ENCODE measurements at regions not wholly inside any gene's neighbourhood (a gene's known extent, or its start where the extent isn't known, plus 50 kb on each side); places are given as distances from the start of the nearest gene placed in this dataset.

DNA sequence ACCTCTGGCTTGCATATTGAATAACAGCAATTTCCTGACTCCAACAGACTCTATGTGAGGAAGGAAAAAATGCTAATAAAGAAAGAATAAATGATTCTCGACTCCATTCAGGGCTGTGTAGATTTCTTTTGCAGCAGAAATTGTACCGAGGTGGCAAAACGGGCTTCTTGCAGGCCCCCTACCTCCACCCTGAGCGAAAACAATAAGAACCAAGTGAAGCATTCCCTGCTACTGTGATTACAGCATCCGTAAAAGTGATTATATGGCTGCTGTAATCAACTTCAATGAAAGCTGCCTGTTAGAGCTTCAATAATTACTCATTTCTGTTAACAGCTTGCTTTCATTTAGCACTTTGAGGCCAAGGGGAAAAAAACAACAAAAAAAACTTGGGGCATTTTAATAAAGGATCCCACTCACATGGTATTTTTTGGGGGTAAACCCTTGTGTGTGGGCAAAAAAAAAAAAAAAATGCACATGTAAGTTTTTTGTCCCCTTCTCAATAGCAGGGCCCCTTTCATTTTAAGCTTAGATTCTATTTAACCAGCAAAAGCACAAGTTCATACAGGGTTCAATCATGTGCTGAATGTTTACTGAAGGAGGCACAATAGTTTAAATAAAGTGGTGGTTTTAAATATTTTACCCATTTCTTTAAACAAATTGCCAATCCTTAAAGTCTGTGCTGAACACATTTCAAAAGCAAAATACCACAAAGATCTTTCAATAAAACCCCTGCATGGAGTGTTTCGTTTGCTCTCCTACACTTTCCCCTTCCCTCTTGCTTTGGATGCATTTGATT, 271.6 kb downstream of the LMO4 start:
- no peak for ATAC-seq
- ChIA-PET CTCF (no interaction called here), POLR2A (no interaction called here)
- Mint-ChIP-seq H3K9me3 (ENCODE audit: low read depth) (no peaks in the 10 kb centered on the region), H3K27ac (no peak overlapping the region), H3K27me3 (no peaks in the 10 kb centered on the region), H3K36me3 (ENCODE audit: low read depth) (no peaks in the 10 kb centered on the region), H3K4me3 (no peak overlapping the region), H3K4me1 (no peaks in the 10 kb centered on the region)
- DNase-seq, result no peak
- intact Hi-C loops (cut with DNase I, micrococcal nuclease), result no loop called here

GRCh38 chr1:87600854-87601253, 272.2 kb downstream of the LMO4 start:
- POLR2A ChIA-PET, result no interaction called here

GRCh38 chr1:87603626-87604025, 274.9 kb downstream of the LMO4 start:
- Mint-ChIP-seq H3K27ac (no peak overlapping the region), H3K9me3 (ENCODE audit: low read depth) (no peaks in the 10 kb centered on the region)

More at GRCh38 chr1:87600854-87601253, 272.2 kb downstream of the LMO4 start:
- intact Hi-C loops (cut with DNase I, micrococcal nuclease), result no loop called here
- CTCF ChIA-PET, result no interaction called here
- no peak overlapping the region for H3K27ac Mint-ChIP-seq
- no peak for ATAC-seq
- no peak overlapping the region for H3K4me3 Mint-ChIP-seq
- no peak for DNase-seq
- no peaks in the 10 kb centered on the region for H3K27me3 Mint-ChIP-seq
- H3K9me3 Mint-ChIP-seq (ENCODE audit: low read depth), result no peaks in the 10 kb centered on the region
- no peaks in the 10 kb centered on the region for H3K36me3 Mint-ChIP-seq (ENCODE audit: low read depth)
- H3K4me1 Mint-ChIP-seq, result no peaks in the 10 kb centered on the region

GRCh38 chr1:87612956-87613355, 284.3 kb downstream of the LMO4 start:
- Mint-ChIP-seq H3K27me3 (peaks cover 2% of the 10 kb centered on the region), H3K9me3 (ENCODE audit: low read depth) (no peaks in the 10 kb centered on the region), H3K4me1 (no peaks in the 10 kb centered on the region), H3K4me3 (no peak overlapping the region), H3K27ac (no peak overlapping the region), H3K36me3 (ENCODE audit: low read depth) (no peaks in the 10 kb centered on the region)
- CTCF ChIA-PET, result no interaction called here
- no peak for ATAC-seq
- DNase-seq, result no peak
- intact Hi-C loops (cut with DNase I, micrococcal nuclease), result no loop called here
- POLR2A ChIA-PET, result no interaction called here

More at GRCh38 chr1:87603626-87604025, 274.9 kb downstream of the LMO4 start:
- DNase-seq, result no peak
- ChIA-PET POLR2A (no interaction called here), CTCF (no interaction called here)
- no peaks in the 10 kb centered on the region for H3K4me1 Mint-ChIP-seq
- no peak overlapping the region for H3K4me3 Mint-ChIP-seq
- intact Hi-C loops (cut with DNase I, micrococcal nuclease), result no loop called here
- no peaks in the 10 kb centered on the region for H3K36me3 Mint-ChIP-seq (ENCODE audit: low read depth)
- no peak for ATAC-seq
- no peaks in the 10 kb centered on the region for H3K27me3 Mint-ChIP-seq

DNA sequence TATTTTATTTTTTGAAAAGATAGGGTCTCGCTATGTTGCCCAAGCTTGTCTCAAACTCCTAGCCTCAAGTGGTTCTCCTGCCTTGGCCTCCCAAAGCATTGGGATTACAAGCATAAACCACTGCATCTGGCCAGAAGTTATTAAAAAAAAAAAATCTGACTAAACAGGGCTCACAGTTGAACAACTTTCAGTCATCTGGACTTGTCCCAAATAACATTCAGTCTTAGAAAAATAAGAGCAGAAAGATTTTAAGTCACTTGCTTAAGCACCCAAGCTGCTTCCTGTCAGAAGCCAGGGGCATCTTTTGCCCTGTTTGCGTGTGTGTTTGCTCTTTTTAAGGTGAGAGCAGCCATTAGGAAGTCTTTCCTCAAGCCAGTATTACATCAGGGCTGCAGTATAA, 286.8 kb downstream of the LMO4 start:
- intact Hi-C loops (cut with DNase I, micrococcal nuclease), result no loop called here
- H3K4me3 Mint-ChIP-seq, result no peak overlapping the region
- H3K27ac Mint-ChIP-seq, result no peak overlapping the region
- H3K36me3 Mint-ChIP-seq (ENCODE audit: low read depth), result no peaks in the 10 kb centered on the region
- H3K9me3 Mint-ChIP-seq (ENCODE audit: low read depth), result no peaks in the 10 kb centered on the region
- H3K4me1 Mint-ChIP-seq, result no peaks in the 10 kb centered on the region
- DNase-seq, result no peak
- H3K27me3 Mint-ChIP-seq, result peaks cover 2% of the 10 kb centered on the region
- CTCF ChIA-PET, result no interaction called here
- no peak for ATAC-seq
- POLR2A ChIA-PET, result no interaction called here

DNA sequence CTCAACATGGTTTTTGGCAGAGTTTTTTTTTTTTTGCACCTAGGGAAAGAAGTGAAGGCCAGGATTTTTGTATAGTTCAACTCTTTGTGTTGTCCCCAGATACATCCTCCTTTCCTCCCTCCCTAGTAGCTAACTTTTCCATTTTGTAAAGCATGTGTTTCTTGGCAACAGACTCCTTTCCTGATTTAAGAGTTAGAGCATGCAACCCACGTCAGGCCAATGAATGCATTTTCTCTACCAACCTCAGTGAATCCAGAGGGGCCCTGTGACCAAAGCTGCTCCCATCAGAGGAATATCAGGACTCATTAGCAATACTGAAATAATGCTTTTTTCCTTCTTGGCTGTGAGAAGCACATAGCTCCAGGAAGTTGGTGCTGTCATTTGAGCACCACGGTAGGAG, 287.2 kb downstream of the LMO4 start:
- DNase-seq (no peak), ATAC-seq (no peak)
- Mint-ChIP-seq H3K4me3 (no peak overlapping the region), H3K9me3 (ENCODE audit: low read depth) (no peaks in the 10 kb centered on the region), H3K27me3 (peaks cover 2% of the 10 kb centered on the region), H3K4me1 (no peaks in the 10 kb centered on the region), H3K27ac (no peak overlapping the region), H3K36me3 (ENCODE audit: low read depth) (no peaks in the 10 kb centered on the region)
- ChIA-PET POLR2A (no interaction called here), CTCF (no interaction called here)
- intact Hi-C loops (cut with DNase I, micrococcal nuclease), result no loop called here

GRCh38 chr1:87620807-87621206, 292.1 kb downstream of the LMO4 start:
- no peak overlapping the region for H3K27ac Mint-ChIP-seq
- H3K9me3 Mint-ChIP-seq (ENCODE audit: low read depth), result no peaks in the 10 kb centered on the region
- CTCF ChIA-PET, result no interaction called here
- intact Hi-C loops (cut with DNase I, micrococcal nuclease), result no loop called here
- DNase-seq (no peak), ATAC-seq (no peak)
- no peaks in the 10 kb centered on the region for H3K4me1 Mint-ChIP-seq
- no peaks in the 10 kb centered on the region for H3K36me3 Mint-ChIP-seq (ENCODE audit: low read depth)
- H3K27me3 Mint-ChIP-seq, result peaks cover 2% of the 10 kb centered on the region
- no peak overlapping the region for H3K4me3 Mint-ChIP-seq
- POLR2A ChIA-PET, result no interaction called here

- Mint-ChIP-seq H3K4me1 (no peaks in the 10 kb centered on the region), H3K9me3 (ENCODE audit: low read depth) (peaks cover 3% of the 10 kb centered on the region), H3K36me3 (ENCODE audit: low read depth) (no peaks in the 10 kb centered on the region), H3K4me3 (no peak overlapping the region), H3K27ac (no peak overlapping the region), H3K27me3 (no peaks in the 10 kb centered on the region)
- intact Hi-C loops (cut with DNase I, micrococcal nuclease), result no loop called here
- DNase-seq (no peak), ATAC-seq (no peak)
- CTCF ChIA-PET, result no interaction called here
- POLR2A ChIA-PET, result no interaction called here
Measured at GRCh38 chr1:87629673-87630072, 301.0 kb downstream of the LMO4 start.

DNA sequence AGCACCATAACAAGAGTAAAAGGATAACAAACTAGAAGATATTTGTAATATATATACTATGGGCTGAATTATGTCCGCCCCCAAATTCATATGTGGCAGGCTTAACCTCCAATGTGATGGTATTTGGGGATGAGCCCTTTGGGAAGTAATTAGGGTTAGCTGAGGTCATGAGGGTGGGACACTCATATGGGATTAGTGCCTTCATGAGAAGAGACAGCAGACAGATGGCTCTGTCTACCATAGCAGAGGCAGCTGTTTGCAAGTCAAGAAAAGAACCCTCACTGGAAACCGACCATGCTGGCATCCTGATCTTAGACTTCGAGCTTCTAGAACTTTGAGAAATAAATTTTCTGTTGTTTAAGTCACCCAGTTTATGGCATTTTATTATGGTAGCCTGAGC, 303.6 kb downstream of the LMO4 start:
- Mint-ChIP-seq H3K9me3 (ENCODE audit: low read depth) (peaks cover 3% of the 10 kb centered on the region), H3K36me3 (ENCODE audit: low read depth) (no peaks in the 10 kb centered on the region), H3K27me3 (no peaks in the 10 kb centered on the region), H3K27ac (no peak overlapping the region), H3K4me3 (no peak overlapping the region), H3K4me1 (no peaks in the 10 kb centered on the region)
- DNase-seq (no peak), ATAC-seq (no peak)
- intact Hi-C loops (cut with DNase I, micrococcal nuclease), result no loop called here
- CTCF ChIA-PET, result no interaction called here
- POLR2A ChIA-PET, result no interaction called here

GRCh38 chr1:87636198-87636892, 307.7 kb downstream of the LMO4 start:
- intact Hi-C loops (cut with DNase I, micrococcal nuclease), result no loop called here
- H3K27me3 Mint-ChIP-seq, result no peaks in the 10 kb centered on the region
- no peak for ATAC-seq
- no peak for DNase-seq
- H3K36me3 Mint-ChIP-seq (ENCODE audit: low read depth), result no peaks in the 10 kb centered on the region
- POLR2A ChIA-PET, result no interaction called here
- H3K27ac Mint-ChIP-seq, result no peak overlapping the region
- CTCF ChIA-PET, result no interaction called here
- no peak overlapping the region for H3K4me3 Mint-ChIP-seq
- H3K4me1 Mint-ChIP-seq, result no peaks in the 10 kb centered on the region
- peaks cover 3% of the 10 kb centered on the region for H3K9me3 Mint-ChIP-seq (ENCODE audit: low read depth)

- Mint-ChIP-seq H3K36me3 (ENCODE audit: low read depth) (no peaks in the 10 kb centered on the region), H3K27ac (no peak overlapping the region), H3K4me3 (no peak overlapping the region), H3K4me1 (no peaks in the 10 kb centered on the region), H3K9me3 (ENCODE audit: low read depth) (no peaks in the 10 kb centered on the region), H3K27me3 (no peaks in the 10 kb centered on the region)
- CTCF ChIA-PET, result no interaction called here
- intact Hi-C loops (cut with DNase I, micrococcal nuclease), result no loop called here
- POLR2A ChIA-PET, result no interaction called here
- ATAC-seq (no peak), DNase-seq (no peak)
Measured at GRCh38 chr1:87638636-87639035, 310.0 kb downstream of the LMO4 start.

DNA sequence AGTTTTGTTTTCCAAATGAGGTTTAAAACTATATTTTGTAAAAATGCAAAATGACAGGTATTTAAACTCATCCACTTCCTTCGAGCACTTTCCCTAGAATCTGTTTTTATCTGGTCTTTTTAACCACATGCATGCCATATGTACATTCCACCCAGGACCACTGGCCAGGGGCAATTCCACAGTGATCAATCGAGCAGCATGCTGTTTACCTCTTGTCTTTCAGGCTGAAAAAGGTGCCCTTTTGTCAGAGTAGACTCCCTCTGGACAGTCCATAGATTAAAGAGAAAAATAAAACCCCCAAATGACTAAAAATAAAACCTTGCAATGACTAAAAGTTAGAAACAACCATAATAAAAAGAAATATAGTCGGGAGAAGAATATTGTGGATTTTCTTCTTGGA, 313.3 kb downstream of the LMO4 start:
- Mint-ChIP-seq H3K27me3 (no peaks in the 10 kb centered on the region), H3K4me3 (no peak overlapping the region), H3K36me3 (ENCODE audit: low read depth) (no peaks in the 10 kb centered on the region), H3K9me3 (ENCODE audit: low read depth) (no peaks in the 10 kb centered on the region), H3K4me1 (no peaks in the 10 kb centered on the region), H3K27ac (no peak overlapping the region)
- DNase-seq (no peak), ATAC-seq (no peak)
- intact Hi-C loops (cut with DNase I, micrococcal nuclease), result no loop called here
- ChIA-PET POLR2A (no interaction called here), CTCF (no interaction called here)

Measured in activated CD4-positive, alpha-beta T cell treated with anti-CD3 and anti-CD28 coated beads for 36 hours (primary cell).